HCT116 (cell line): ENCODE measurements at regions not wholly inside any gene's neighbourhood (a gene's known extent, or its start where the extent isn't known, plus 50 kb on each side); places are given as distances from the start of the nearest gene placed in this dataset.

Source experiments
- ATAC-seq: fragments of 200-7000 bp; cut with Tn5 transposase; 2 replicates; pipeline ENCODE4 v1.9.1; 2020; ENCODE audit warnings: mild to moderate bottlenecking, moderate library complexity
- BruUV-seq: library from RNA; stranded (reverse); fragments of 400-500 nt; replicated peaks from 2 replicates; lab custom pipeline; 2021; lab: Mats Ljungman, UMichigan
- CTCF ChIA-PET: fragments of 300-600 bp; sonication (Branson Sonifier 250); formaldehyde crosslinking; loops from one replicate; lab custom pipeline; 2021; ENCODE audit warnings: antibody characterized with exemption; lab: Charles Lee
- POLR2A ChIA-PET: fragments of 300-600, 350-600 bp; sonication (Branson Sonifier 250); formaldehyde crosslinking; loops from one replicate; lab custom pipeline; 2021; ENCODE audit warnings: antibody characterized with exemption; lab: Charles Lee
- RAD21 ChIA-PET, 2 experiments: fragments of 300-600 bp; sonication (Branson Sonifier 250); formaldehyde crosslinking; loops; one replicate each; lab custom pipeline; 2023; ENCODE audit warnings: low total read pairs in 2 of 2; ENCODE audit not compliant: uncharacterized antibody in 2 of 2, unreplicated experiment in 2 of 2, low non-redundant PET in 1 of 2; lab: Charles Lee
- DNase-seq: peaks from one replicate; pipeline ENCODE4 v3.0.0-alpha.2; 2010; ENCODE audit warnings: low read depth, low spot score
- H2AFZ ChIP-seq: fragments of 200-600 bp; shearing (Covaris generic), sonication (generic); 2 replicates; pipeline ENCODE4 v1.6.1; 2017; ENCODE audit warnings: low read depth, mixed run types, mixed read lengths, antibody characterized with exemption, low read length; ENCODE audit not compliant: poor library complexity, severe bottlenecking
- H3K27ac ChIP-seq: 2 replicates; pipeline ENCODE4 v1.5.1; 2012; ENCODE audit warnings: low read depth, low read length
- H3K27me3 ChIP-seq: fragments of 200-600 bp; sonication (generic); 2 replicates; pipeline ENCODE4 v1.6.1; 2016; ENCODE audit warnings: mixed run types, low read length, mixed read lengths; ENCODE audit not compliant: insufficient read depth
- H3K36me3 ChIP-seq, 2 experiments: fragments of 200-500 bp in 1 of 2; fragments of 200-600 bp in 1 of 2; sonication (Bioruptor generic) in 1 of 2; sonication (generic) in 1 of 2; 2 replicates each; pipeline versions ENCODE4 v1.5.1 to v1.6.1; 2014 to 2016; ENCODE audit warnings: low read length in 2 of 2, inconsistent platforms in 1 of 2, mixed read lengths in 1 of 2, mixed run types in 1 of 2; ENCODE audit not compliant: insufficient read depth in 2 of 2, control insufficient read depth in 1 of 2
- H3K4me1 ChIP-seq, 2 experiments: fragments of 200-600 bp in 1 of 2; sonication (generic) in 1 of 2; 2 replicates each; pipeline versions ENCODE4 v1.5.1 to v1.6.1; 2012 to 2017; ENCODE audit warnings: low read length in 2 of 2, inconsistent platforms in 1 of 2, mild to moderate bottlenecking in 1 of 2, mixed read lengths in 1 of 2, mixed run types in 1 of 2, moderate library complexity in 1 of 2; ENCODE audit not compliant: insufficient read depth in 2 of 2, control insufficient read depth in 1 of 2
- H3K4me2 ChIP-seq: fragments of 200-600 bp; sonication (generic); 2 replicates; pipeline ENCODE4 v1.6.1; 2017; ENCODE audit warnings: mixed run types, low read length, mixed read lengths
- H3K4me3 ChIP-seq, 2 experiments: fragments of 200-600 bp in 1 of 2; sonication (generic) in 1 of 2; replicated peaks in 1 of 2; 2 replicates each; pipeline ENCODE4 v1.5.1; 2011 to 2016; ENCODE audit warnings: low read length in 2 of 2, control low read depth in 1 of 2, low read depth in 1 of 2, mild to moderate bottlenecking in 1 of 2, mixed read lengths in 1 of 2, mixed run types in 1 of 2
- H3K79me2 ChIP-seq: fragments of 200-600 bp; sonication (generic); 2 replicates; pipeline ENCODE4 v1.6.1; 2017; ENCODE audit warnings: mild to moderate bottlenecking, mixed run types, low read length, moderate library complexity, mixed read lengths; ENCODE audit not compliant: insufficient read depth
- H3K9ac ChIP-seq: fragments of 200-600 bp; sonication (generic); 2 replicates; pipeline ENCODE4 v1.6.1; 2016; ENCODE audit warnings: low read length, mixed read lengths
- H3K9me2 ChIP-seq: fragments of 200-600 bp; sonication (generic), shearing (Covaris generic); 2 replicates; pipeline ENCODE4 v1.6.1; 2017; ENCODE audit warnings: mixed run types, mild to moderate bottlenecking, moderate library complexity; ENCODE audit not compliant: insufficient read depth
- H3K9me3 ChIP-seq, 2 experiments: fragments of 200-500 bp in 1 of 2; fragments of 200-600 bp in 1 of 2; sonication (Bioruptor generic) in 1 of 2; sonication (generic) in 1 of 2; 2 replicates each; pipeline ENCODE4 v1.6.1; 2014 to 2017; ENCODE audit warnings: low read length in 2 of 2, mixed read lengths in 2 of 2, inconsistent platforms in 1 of 2, low read depth in 1 of 2, mild to moderate bottlenecking in 1 of 2, mixed run types in 1 of 2, moderate library complexity in 1 of 2; ENCODE audit not compliant: control insufficient read depth in 1 of 2, insufficient read depth in 1 of 2
- H4K20me1 ChIP-seq: fragments of 200-600 bp; sonication (generic), shearing (Covaris generic); 2 replicates; pipeline ENCODE4 v1.6.1; 2017; ENCODE audit warnings: mixed run types, mild to moderate bottlenecking, moderate library complexity; ENCODE audit not compliant: insufficient read depth
- ATF3 ChIP-seq: IDR thresholded peaks from 2 replicates; pipeline ENCODE4 v1.6.1; 2012
- CBX3 ChIP-seq: IDR thresholded peaks from 2 replicates; pipeline ENCODE4 v1.6.1; 2012; ENCODE audit warnings: low read depth
- CEBPB ChIP-seq: IDR thresholded peaks from 2 replicates; pipeline ENCODE4 v1.6.1; 2012; ENCODE audit warnings: low read depth
- EGR1 ChIP-seq: IDR thresholded peaks from 2 replicates; pipeline ENCODE4 v1.6.1; 2012; ENCODE audit warnings: low read depth
- ELF1 ChIP-seq: IDR thresholded peaks from 2 replicates; pipeline ENCODE4 v1.6.1; 2012; ENCODE audit warnings: low read depth, borderline replicate concordance
- EZH2 ChIP-seq: fragments of 200-600 bp; sonication (generic); IDR thresholded peaks from 2 replicates; pipeline ENCODE4 v1.6.1; 2017; ENCODE audit warnings: antibody characterized with exemption, mixed run types
- EZH2phosphoT487 ChIP-seq: fragments of 200-600 bp; IDR thresholded peaks from 2 replicates; pipeline ENCODE4 v1.6.1; 2018; ENCODE audit warnings: antibody characterized with exemption, borderline replicate concordance
- JUND ChIP-seq: IDR thresholded peaks from 2 replicates; pipeline ENCODE4 v1.6.1; 2012
- MAX ChIP-seq: IDR thresholded peaks from 2 replicates; pipeline ENCODE4 v1.6.1; 2012
- POLR2A ChIP-seq: IDR thresholded peaks from 2 replicates; pipeline ENCODE4 v1.7.0; 2011; ENCODE audit warnings: borderline replicate concordance; ENCODE audit not compliant: insufficient read depth, insufficient read length; ENCODE audit errors: extremely low read depth
- TCF7L2 ChIP-seq: IDR thresholded peaks from 2 replicates; pipeline ENCODE4 v1.7.0; 2011; ENCODE audit warnings: borderline replicate concordance, inconsistent platforms; ENCODE audit not compliant: insufficient read depth, insufficient read length; ENCODE audit errors: extremely low read depth
- ZFX ChIP-seq: fragments of 450-650 bp; IDR thresholded peaks from 2 replicates; pipeline ENCODE4 v1.6.1; 2017
- intact Hi-C: fragments of 100-400 bp; cut with micrococcal nuclease; formaldehyde crosslinking; loops from 2 replicates; pipeline ENCODE4 v1.10.0; 2022

- TF ChIP-seq EGR1 (no peak), ATF3 (no peak), ZFX (no peak), ELF1 (no peak), JUND (no peak)
Observed at GRCh38 chr5:23071682-23072081, 218.5 kb upstream of the CDH12 start (continued).

GRCh38 chr5:23064710-23065109 is 211.6 kb upstream of the CDH12 start:
- Histone ChIP-seq H3K27me3 (no peaks in the 10 kb centered on the region), H3K27ac (no peak overlapping the region), H3K36me3 (no peaks in the 10 kb centered on the region), H3K9ac (no peak overlapping the region), H3K4me3 (no peak overlapping the region), H2AFZ (no peak overlapping the region), H3K9me3 (peaks cover 15 to 21% of the 10 kb centered on the region in 2 experiments; a peak in 3 of 4 replicates), H3K4me1 (no peaks in the 10 kb centered on the region), H3K79me2 (no peaks in the 10 kb centered on the region), H3K4me2 (no peak overlapping the region), H3K9me2 (no peaks in the 10 kb centered on the region), H4K20me1 (no peaks in the 10 kb centered on the region; the same call in 1 of the 2 replicates)
- ATAC-seq: no peak
- intact Hi-C loops: no loop called here
- ChIA-PET POLR2A (no interaction called here), RAD21 (no interaction called here), CTCF (no interaction called here)
- TF ChIP-seq POLR2A: no peak
- no peak for TF ChIP-seq MAX
- no peak for TF ChIP-seq CBX3
- TF ChIP-seq EZH2phosphoT487: no peak
- no peak for TF ChIP-seq CEBPB
- TF ChIP-seq EZH2: no peak
- no peak for TF ChIP-seq TCF7L2
- BruUV-seq: no TSS peak
- DNase-seq: no peak
